Right lobe of liver (tissue), 4 donors: ENCODE measurements at regions not wholly inside any gene's neighbourhood (a gene's known extent, or its start where the extent isn't known, plus 50 kb on each side); places are given as distances from the start of the nearest gene placed in this dataset.

Experiments
- POLR2A ChIP-seq: fragments of 450-650 bp; IDR thresholded peaks from one replicate; pipeline ENCODE4 v1.6.1; 2017; ENCODE audit warnings: antibody characterized with exemption, mild to moderate bottlenecking
- TF ChIP-seq, protein P1 (sequence below), 4 donors: fragments of 200-600 bp in 3 of 4; fragments of 450-650 bp in 1 of 4; IDR thresholded peaks; one replicate each; pipeline versions ENCODE4 v1.5.1 to v1.8.0; 2016 to 2022; ENCODE audit warnings: antibody characterized with exemption in 4 of 4, mild to moderate bottlenecking in 2 of 4
- donor health status: DM: no; HTN: no; CAD: no.
- donor health status: DM: no; HTN: no; CAD: no.
- donor health status: DM: no; HTN: yes; CAD: no.

DNA sequence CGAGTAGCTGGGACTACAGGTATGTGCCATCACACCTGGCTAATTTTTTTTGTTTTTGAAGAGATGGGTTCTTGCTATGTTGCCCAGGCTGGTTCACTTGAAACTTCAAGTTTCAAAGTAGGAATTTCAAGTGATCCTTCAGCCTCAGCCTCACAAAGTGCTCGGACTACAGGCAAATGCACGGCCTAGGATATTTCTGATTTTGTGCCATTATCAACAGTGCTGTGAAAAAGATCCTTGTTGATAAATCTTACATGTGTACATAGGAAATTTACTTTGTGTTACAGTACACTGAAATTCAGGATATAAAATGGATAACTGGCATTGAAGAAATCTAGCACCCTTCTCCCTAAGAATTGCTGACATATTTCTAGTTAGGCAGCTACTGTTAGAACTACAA is 184.6 kb upstream of the PRDM1 start:
- TF ChIP-seq POLR2A = no peak
- TF ChIP-seq, protein P1, sequence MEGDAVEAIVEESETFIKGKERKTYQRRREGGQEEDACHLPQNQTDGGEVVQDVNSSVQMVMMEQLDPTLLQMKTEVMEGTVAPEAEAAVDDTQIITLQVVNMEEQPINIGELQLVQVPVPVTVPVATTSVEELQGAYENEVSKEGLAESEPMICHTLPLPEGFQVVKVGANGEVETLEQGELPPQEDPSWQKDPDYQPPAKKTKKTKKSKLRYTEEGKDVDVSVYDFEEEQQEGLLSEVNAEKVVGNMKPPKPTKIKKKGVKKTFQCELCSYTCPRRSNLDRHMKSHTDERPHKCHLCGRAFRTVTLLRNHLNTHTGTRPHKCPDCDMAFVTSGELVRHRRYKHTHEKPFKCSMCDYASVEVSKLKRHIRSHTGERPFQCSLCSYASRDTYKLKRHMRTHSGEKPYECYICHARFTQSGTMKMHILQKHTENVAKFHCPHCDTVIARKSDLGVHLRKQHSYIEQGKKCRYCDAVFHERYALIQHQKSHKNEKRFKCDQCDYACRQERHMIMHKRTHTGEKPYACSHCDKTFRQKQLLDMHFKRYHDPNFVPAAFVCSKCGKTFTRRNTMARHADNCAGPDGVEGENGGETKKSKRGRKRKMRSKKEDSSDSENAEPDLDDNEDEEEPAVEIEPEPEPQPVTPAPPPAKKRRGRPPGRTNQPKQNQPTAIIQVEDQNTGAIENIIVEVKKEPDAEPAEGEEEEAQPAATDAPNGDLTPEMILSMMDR (IDR thresholded peaks at IDR 0.05) = no peak
